ENCODE measurements at regions not wholly inside any gene's neighbourhood (a gene's known extent, or its start where the extent isn't known, plus 50 kb on each side); places are given as distances from the start of the nearest gene placed in this dataset.

GRCh38 chr22:49334976-49335375 lies 492.7 kb downstream of the BRD1 start:
- TF ChIP-seq REST (tag by site-specific recombination; IDR thresholded peaks at IDR 0.05), result no peak
- TF ChIP-seq ZXDB (tag by site-specific recombination; IDR thresholded peaks at IDR 0.05), result no peak
- TF ChIP-seq ZNF280C (tag by site-specific recombination; IDR thresholded peaks at IDR 0.05), result no peak
- no peak for TF ChIP-seq ZNF138 (tag by site-specific recombination; IDR thresholded peaks at IDR 0.05; ENCODE audit: borderline replicate concordance)
- TF ChIP-seq ZNF274 (IDR thresholded peaks at IDR 0.05; ENCODE audit: low read length), result no peak
- TF ChIP-seq ZNF274 (tag by site-specific recombination; IDR thresholded peaks at IDR 0.05; ENCODE audit: borderline replicate concordance), result no peak
- TF ChIP-seq MYNN (tag by site-specific recombination; IDR thresholded peaks at IDR 0.05; ENCODE audit: borderline replicate concordance), result no peak
- no peak for TF ChIP-seq ATF2 (tag by site-specific recombination; IDR thresholded peaks at IDR 0.05; ENCODE audit: low read depth)
- TF ChIP-seq ZNF140 (tag by site-specific recombination; IDR thresholded peaks at IDR 0.05), result no peak
